Esophagus squamous epithelium (tissue), 5 donors: ENCODE measurements at regions not wholly inside any gene's neighbourhood (a gene's known extent, or its start where the extent isn't known, plus 50 kb on each side); places are given as distances from the start of the nearest gene placed in this dataset.

ENCODE experiments used
- DNase-seq: peaks from one replicate; lab custom pipeline; 2025; lab: John Stamatoyannopoulos, UW
- H3K27ac ChIP-seq, 4 donors: fragments of 200-600 bp; sonication (generic); one replicate each; pipeline ENCODE4 v1.5.1; 2016 to 2019; ENCODE audit warnings: mild to moderate bottlenecking in 1 of 4
- H3K27me3 ChIP-seq, 4 donors: fragments of 200-600 bp; sonication (generic); 1 replicate in 3 of 4; 2 replicates in 1 of 4; pipeline versions ENCODE4 v1.5.1 to v1.6.0; 2017 to 2021; ENCODE audit warnings: antibody characterized with exemption in 1 of 4
- H3K36me3 ChIP-seq, 3 donors: fragments of 200-600 bp; sonication (generic); one replicate each; pipeline ENCODE4 v1.5.1; 2016 to 2019
- H3K4me1 ChIP-seq, 3 donors: fragments of 200-600 bp; sonication (generic); one replicate each; pipeline ENCODE4 v1.5.1; 2017 to 2019
- H3K4me3 ChIP-seq, 4 donors: fragments of 200-600 bp; sonication (generic); 1 replicate in 3 of 4; 2 replicates in 1 of 4; pipeline ENCODE4 v1.5.1; 2016 to 2019; ENCODE audit warnings: mild to moderate bottlenecking in 2 of 4, moderate library complexity in 1 of 4
- H3K9me3 ChIP-seq, 3 donors: fragments of 200-600 bp; sonication (generic); one replicate each; pipeline ENCODE4 v1.5.1; 2016 to 2019
- CTCF ChIP-seq, 6 experiments: fragments of 450-650 bp in 4 of 6; fragments of 200-600 bp in 2 of 6; sonication (generic) in 2 of 6; IDR thresholded peaks; one replicate each; pipeline ENCODE4 v1.5.1; 2016 to 2019; ENCODE audit warnings: antibody characterized with exemption in 6 of 6, mild to moderate bottlenecking in 4 of 6, moderate library complexity in 4 of 6
- POLR2A ChIP-seq, 4 donors: fragments of 450-650 bp; IDR thresholded peaks; one replicate each; pipeline ENCODE4 v1.6.1; 2017; ENCODE audit warnings: antibody characterized with exemption in 4 of 4, mild to moderate bottlenecking in 4 of 4, moderate library complexity in 3 of 4
- WGBS, 2 donors: methylation state at CpG; one replicate each; pipeline ENCODE4 v1.1.5; 2018; 5-methylcytosine and 5-hydroxymethylcytosine counted together
- intact Hi-C: fragments of 100-400 bp; cut with DNase I; formaldehyde crosslinking; loops from one replicate; pipeline ENCODE4 v1.15.0; 2022
- donor health status: DM: yes; HTN: yes; CAD: no.

- no peaks in the 10 kb centered on the region for H3K36me3 ChIP-seq
- H3K27ac ChIP-seq, result no peak overlapping the region
- DNase-seq, result no peak
- WGBS, 2 donors, result 61 to 67% methylated on average over 1 of the region's 1 CpG
- peaks cover 0 to 6% (median 0%) of the 10 kb centered on the region in 4 donors for H3K27me3 ChIP-seq
- TF ChIP-seq CTCF (IDR thresholded peaks at IDR 0.05) (no peak), POLR2A (IDR thresholded peaks at IDR 0.05) (no peak)
- no peak overlapping the region for H3K4me3 ChIP-seq
- H3K4me1 ChIP-seq, result no peaks in the 10 kb centered on the region
- no peaks in the 10 kb centered on the region for H3K9me3 ChIP-seq
- intact Hi-C loops, result no loop called here
Observed at GRCh38 chr4:104625706-104626105, 131.0 kb upstream of the CXXC4 start.

- H3K27me3 ChIP-seq, result peaks cover 0 to 17% (median 0%) of the 10 kb centered on the region in 4 donors
- intact Hi-C loops, result no loop called here
- no peak for TF ChIP-seq POLR2A (IDR thresholded peaks at IDR 0.05)
- DNase-seq, result no peak
- H3K27ac ChIP-seq, result no peak overlapping the region
- peaks cover 0 to 7% (median 0%) of the 10 kb centered on the region in 3 donors for H3K4me1 ChIP-seq
- no peak overlapping the region for H3K4me3 ChIP-seq
- 44 to 54% methylated on average over 1 of the region's 1 CpG for WGBS, 2 donors
- no peaks in the 10 kb centered on the region for H3K36me3 ChIP-seq
- H3K9me3 ChIP-seq, result no peaks in the 10 kb centered on the region
Observed at GRCh38 chr4:104629601-104630000, 134.9 kb upstream of the CXXC4 start.

GRCh38 chr4:104630272-104630671 is 135.6 kb upstream of the CXXC4 start:
- Histone ChIP-seq H3K27ac (no peak overlapping the region), H3K9me3 (no peaks in the 10 kb centered on the region), H3K27me3 (peaks cover 0 to 24% (median 0%) of the 10 kb centered on the region in 4 donors), H3K36me3 (no peaks in the 10 kb centered on the region), H3K4me3 (no peak overlapping the region), H3K4me1 (peaks cover 0 to 7% (median 0%) of the 10 kb centered on the region in 3 donors)
- DNase-seq, result no peak
- 78 to 92% methylated on average over 1 of the region's 1 CpG for WGBS, 2 donors
- TF ChIP-seq CTCF (IDR thresholded peaks at IDR 0.05) (no peak), POLR2A (IDR thresholded peaks at IDR 0.05) (no peak)
- intact Hi-C loops, result no loop called here

- Histone ChIP-seq H3K4me3 (no peak overlapping the region), H3K27me3 (peaks cover 0 to 28% (median 0%) of the 10 kb centered on the region in 4 donors), H3K36me3 (no peaks in the 10 kb centered on the region), H3K9me3 (no peaks in the 10 kb centered on the region), H3K4me1 (peaks cover 0 to 7% (median 0%) of the 10 kb centered on the region in 3 donors), H3K27ac (no peak overlapping the region)
- DNase-seq, result no peak
- 86 to 89% methylated on average over 1 of the region's 1 CpG for whole genome bisulfite sequencing, 2 donors
- intact Hi-C loops, result no loop called here
- no peak for TF ChIP-seq CTCF (IDR thresholded peaks at IDR 0.05)
- no peak for TF ChIP-seq POLR2A (IDR thresholded peaks at IDR 0.05)
Observed at GRCh38 chr4:104631000-104631399, 136.3 kb upstream of the CXXC4 start.

- 43 to 62% methylated on average over 3 of the region's 3 CpGs for WGBS, 2 donors
Observed at GRCh38 chr4:104641418-104641817, 146.7 kb upstream of the CXXC4 start.

More at GRCh38 chr4:104641418-104641817, 146.7 kb upstream of the CXXC4 start:
- Histone ChIP-seq H3K4me3 (no peak overlapping the region), H3K4me1 (no peaks in the 10 kb centered on the region), H3K36me3 (no peaks in the 10 kb centered on the region), H3K9me3 (no peaks in the 10 kb centered on the region), H3K27ac (no peak overlapping the region), H3K27me3 (no peaks in the 10 kb centered on the region)
- no peak for DNase-seq
- TF ChIP-seq CTCF (IDR thresholded peaks at IDR 0.05) (no peak), POLR2A (IDR thresholded peaks at IDR 0.05) (no peak)
- intact Hi-C loops, result no loop called here
